Gastroesophageal sphincter (tissue), 4 donors: ENCODE measurements at regions not wholly inside any gene's neighbourhood (a gene's known extent, or its start where the extent isn't known, plus 50 kb on each side); places are given as distances from the start of the nearest gene placed in this dataset.

Experiments
- ATAC-seq: fragments of 150-250 bp; one replicate; pipeline ENCODE4 v1.9.1; 2016; ENCODE audit warnings: mild to moderate bottlenecking, moderate library complexity
- H3K27ac ChIP-seq, 4 donors: fragments of 200-600 bp; sonication (generic) in 3 of 4; 1 replicate in 3 of 4; 2 replicates in 1 of 4; pipeline ENCODE4 v1.5.1; 2016 to 2019
- H3K27me3 ChIP-seq: fragments of 200-600 bp; sonication (generic); one replicate; pipeline ENCODE4 v1.5.1; 2019
- H3K36me3 ChIP-seq, 2 donors: fragments of 200-600 bp; sonication (generic); one replicate each; pipeline ENCODE4 v1.5.1; 2019; ENCODE audit warnings: control low read depth in 1 of 2
- H3K4me1 ChIP-seq, 3 donors: fragments of 200-600 bp; sonication (generic); 1 replicate in 2 of 3; 2 replicates in 1 of 3; pipeline ENCODE4 v1.5.1; 2016 to 2019; ENCODE audit warnings: control low read depth in 2 of 3
- H3K4me3 ChIP-seq, 2 donors: fragments of 200-600 bp; sonication (generic); one replicate each; pipeline ENCODE4 v1.5.1; 2019; ENCODE audit warnings: mild to moderate bottlenecking in 1 of 2, moderate library complexity in 1 of 2
- H3K9me3 ChIP-seq, 3 donors: fragments of 200-600 bp; sonication (generic); one replicate each; pipeline ENCODE4 v1.5.1; 2017 to 2019; ENCODE audit warnings: control low read depth in 2 of 3
- CTCF ChIP-seq, 4 experiments: fragments of 200-600 bp in 2 of 4; fragments of 450-650 bp in 2 of 4; sonication (generic) in 1 of 4; IDR thresholded peaks; one replicate each; pipeline ENCODE4 v1.5.1; 2017 to 2019; ENCODE audit warnings: antibody characterized with exemption in 4 of 4, mild to moderate bottlenecking in 2 of 4, moderate library complexity in 2 of 4
- EP300 ChIP-seq: sonication (generic); formaldehyde crosslinking; IDR thresholded peaks from one replicate; pipeline ENCODE4 v1.6.1; 2017; ENCODE audit warnings: antibody characterized with exemption, mild to moderate bottlenecking
- POLR2A ChIP-seq, 2 donors: fragments of 450-650 bp; IDR thresholded peaks; one replicate each; pipeline ENCODE4 v1.6.1; 2017; ENCODE audit warnings: antibody characterized with exemption in 2 of 2, mild to moderate bottlenecking in 2 of 2, moderate library complexity in 1 of 2
- POLR2AphosphoS5 ChIP-seq: sonication (generic); formaldehyde crosslinking; IDR thresholded peaks from one replicate; pipeline ENCODE4 v1.6.1; 2017; ENCODE audit warnings: antibody characterized with exemption
- WGBS, 2 donors: methylation state at CpG; one replicate each; pipeline ENCODE4 v1.1.5; 2018; ENCODE audit warnings: low coverage in 1 of 2; 5-methylcytosine and 5-hydroxymethylcytosine counted together

- Histone ChIP-seq H3K4me1 (no peaks in the 10 kb centered on the region), H3K9me3 (peaks cover 0 to 11% (median 0%) of the 10 kb centered on the region in 3 donors), H3K27ac (no peak overlapping the region), H3K36me3 (no peaks in the 10 kb centered on the region), H3K4me3 (no peak overlapping the region), H3K27me3 (no peaks in the 10 kb centered on the region)
- TF ChIP-seq POLR2AphosphoS5, result no peak
- TF ChIP-seq CTCF (IDR thresholded peaks at IDR 0.05), result no peak
- TF ChIP-seq EP300, result no peak
- no peak for TF ChIP-seq POLR2A (IDR thresholded peaks at IDR 0.05)
- ATAC-seq, result no peak
These were observed 425.5 kb downstream of the NUF2 start for GRCh38 chr1:163747261-163747660.

GRCh38 chr1:163747855-163748254, 426.1 kb downstream of the NUF2 start:
- H3K4me1 ChIP-seq, result no peaks in the 10 kb centered on the region
- no peak overlapping the region for H3K27ac ChIP-seq
- TF ChIP-seq EP300, result no peak
- TF ChIP-seq CTCF (IDR thresholded peaks at IDR 0.05), result no peak
- no peak for TF ChIP-seq POLR2AphosphoS5
- no peak for TF ChIP-seq POLR2A (IDR thresholded peaks at IDR 0.05)
- H3K4me3 ChIP-seq, result no peak overlapping the region
- no peaks in the 10 kb centered on the region for H3K27me3 ChIP-seq
- no peaks in the 10 kb centered on the region for H3K36me3 ChIP-seq
- 57 to 86% methylated on average over 1 of the region's 1 CpG for WGBS, 2 donors
- ATAC-seq, result no peak
- peaks cover 0 to 11% (median 0%) of the 10 kb centered on the region in 3 donors for H3K9me3 ChIP-seq

- 86% methylated on average over 1 of the region's 3 CpGs; no CpG with 5 or more reads in 1 of the 2 donors for WGBS, 2 donors
- ATAC-seq, result no peak
- Histone ChIP-seq H3K4me1 (no peaks in the 10 kb centered on the region), H3K4me3 (no peak overlapping the region), H3K9me3 (peaks cover 0 to 10% (median 0%) of the 10 kb centered on the region in 3 donors), H3K36me3 (no peaks in the 10 kb centered on the region), H3K27me3 (no peaks in the 10 kb centered on the region), H3K27ac (no peak overlapping the region)
- no peak for TF ChIP-seq POLR2A (IDR thresholded peaks at IDR 0.05)
- TF ChIP-seq CTCF (IDR thresholded peaks at IDR 0.05), result no peak
- TF ChIP-seq POLR2AphosphoS5, result no peak
These were observed 437.4 kb downstream of the NUF2 start for GRCh38 chr1:163758977-163759670.

- no peaks in the 10 kb centered on the region for H3K27me3 ChIP-seq
- no peaks in the 10 kb centered on the region for H3K36me3 ChIP-seq
- H3K9me3 ChIP-seq, result peaks cover 0 to 10% (median 0%) of the 10 kb centered on the region in 3 donors
- WGBS, 2 donors, result 60 to 89% methylated on average over 2 to 3 of the region's 3 CpGs
- no peak for ATAC-seq
- TF ChIP-seq POLR2A (IDR thresholded peaks at IDR 0.05) (no peak), EP300 (no peak), CTCF (IDR thresholded peaks at IDR 0.05) (no peak), POLR2AphosphoS5 (no peak)
- H3K4me3 ChIP-seq, result no peak overlapping the region
- no peaks in the 10 kb centered on the region for H3K4me1 ChIP-seq
- H3K27ac ChIP-seq, result no peak overlapping the region
These were observed 440.1 kb downstream of the NUF2 start for GRCh38 chr1:163761898-163762297.

- Histone ChIP-seq H3K9me3 (no peaks in the 10 kb centered on the region), H3K27ac (no peak overlapping the region), H3K4me3 (no peak overlapping the region), H3K4me1 (no peaks in the 10 kb centered on the region), H3K27me3 (peaks cover 4% of the 10 kb centered on the region), H3K36me3 (no peaks in the 10 kb centered on the region)
- WGBS, 2 donors, result 50 to 51% methylated on average over 6 of the region's 7 CpGs
- no peak for TF ChIP-seq POLR2AphosphoS5
- TF ChIP-seq CTCF (IDR thresholded peaks at IDR 0.05), result no peak
- no peak for TF ChIP-seq EP300
- TF ChIP-seq POLR2A (IDR thresholded peaks at IDR 0.05), result no peak
- ATAC-seq, result no peak
These were observed 444.6 kb downstream of the NUF2 start for GRCh38 chr1:163766257-163766918.
